ENCODE measurements at regions not wholly inside any gene's neighbourhood (a gene's known extent, or its start where the extent isn't known, plus 50 kb on each side); places are given as distances from the start of the nearest gene placed in this dataset.

- H3K23ac ChIP-seq (ENCODE audit: insufficient read length) = no peak overlapping the region
- DNase-seq (ENCODE audit: low read depth in 1 of 2, low spot score in 2 of 2) (no peak), FAIRE-seq (no peak)
- H4K91ac ChIP-seq (replicated peaks; ENCODE audit: insufficient read length, low read length) = peak overlapping the region; percentile 85
- peaks cover 3 to 15% (median 9%) of the 10 kb centered on the region in 4 experiments for H3K4me1 ChIP-seq (replicated peaks in 1 of 4; ENCODE audit: control insufficient read depth in 3 of 4, insufficient read depth in 4 of 4, low read length in 3 of 4)
- TF ChIP-seq TAF7 (optimal IDR thresholded peaks at IDR 0.05; ENCODE audit: borderline replicate concordance, low read depth, low read length) (no peak), PHF8 (conservative IDR thresholded peaks at IDR 0.05; ENCODE audit: low read depth, low read length) (no peak), USF2 (IDR thresholded peaks at IDR 0.05; ENCODE audit: low read length) (no peak), TBP (IDR thresholded peaks at IDR 0.05; ENCODE audit: low read depth, low read length) (no peak), JUND (IDR thresholded peaks at IDR 0.05; ENCODE audit: low read length) (no peak), RXRA (IDR thresholded peaks at IDR 0.05; ENCODE audit: insufficient read depth, low read depth, low read length) (no peak), FOSL1 (IDR thresholded peaks at IDR 0.05; ENCODE audit: insufficient read depth, low read depth, low read length) (no peak), KDM4A (IDR thresholded peaks at IDR 0.05; ENCODE audit: low read depth, low read length, severe bottlenecking) (no peak), TEAD4 (IDR thresholded peaks at IDR 0.05; ENCODE audit: low read depth, low read length) (no peak), CTBP2 (IDR thresholded peaks at IDR 0.05; ENCODE audit: borderline replicate concordance, insufficient read depth, insufficient read length, low read length) (no peak), CEBPB (IDR thresholded peaks at IDR 0.05; ENCODE audit: low read depth, low read length) (no peak), EP300 (IDR thresholded peaks at IDR 0.05; ENCODE audit: borderline replicate concordance in 1 of 2, low read depth in 2 of 2, low read length in 2 of 2) (no peak)
- H3K79me1 ChIP-seq (ENCODE audit: low read depth, low read length) = no peaks in the 10 kb centered on the region
- no peak overlapping the region for H3K4ac ChIP-seq (replicated peaks; ENCODE audit: insufficient read length, low read depth, low read length)
- H3K4me3 ChIP-seq (ENCODE audit: extremely low read depth in 1 of 4, insufficient read depth in 2 of 4, low read depth in 3 of 4, low read length in 4 of 4) = no peak overlapping the region
- no peaks in the 10 kb centered on the region for H3K9me3 ChIP-seq (ENCODE audit: insufficient read depth in 2 of 2, low read depth in 1 of 2, low read length in 1 of 2)
- H3K18ac ChIP-seq (ENCODE audit: extremely low read depth, low read length) = no peak overlapping the region
- H2AK5ac ChIP-seq (ENCODE audit: low read depth, low read length) = no peak overlapping the region
- H3K56ac ChIP-seq (replicated peaks; ENCODE audit: insufficient read length, low read depth, low read length) = no peak overlapping the region
- H4K5ac ChIP-seq (ENCODE audit: insufficient read length, low read depth, low read length) = no peak overlapping the region
- H3K4me2 ChIP-seq (ENCODE audit: insufficient read depth in 1 of 2, low read depth in 2 of 2, low read length in 2 of 2) = no peak overlapping the region
- H4K20me1 ChIP-seq (replicated peaks in 1 of 2; ENCODE audit: control insufficient read depth in 1 of 2, insufficient read depth in 2 of 2, low read length in 2 of 2) = no peaks in the 10 kb centered on the region
- H3K36me3 ChIP-seq (ENCODE audit: control insufficient read depth in 2 of 4, insufficient read depth in 4 of 4, low read length in 3 of 4) = no peaks in the 10 kb centered on the region
- no peak overlapping the region for H4K8ac ChIP-seq (ENCODE audit: extremely low read depth, insufficient read depth, low read length)
- WGBS, 2 experiments (ENCODE audit: extremely low coverage in 1 of 2, insufficient coverage in 1 of 2, insufficient read length in 1 of 2, insufficient replicate concordance in 2 of 2, low coverage in 1 of 2, low lambda C conversion rate in 2 of 2, missing lambda C conversion rate in 1 of 2) = 91% methylated on average over 4 of the region's 4 CpGs; no CpG with 5 or more reads in 1 of the 2 experiments
- no peak overlapping the region for H2BK5ac ChIP-seq (ENCODE audit: low read depth, low read length)
- no peak overlapping the region; a peak in 1 of 7 replicates for H3K9ac ChIP-seq (replicated peaks in 1 of 4; ENCODE audit: extremely low read depth in 1 of 4, low read depth in 3 of 4, low read length in 3 of 4)
- peak overlapping the region; percentile 64; the same call in 1 of the 2 replicates for H2AFZ ChIP-seq (ENCODE audit: low read length)
- no peaks in the 10 kb centered on the region for H3K23me2 ChIP-seq (ENCODE audit: low read depth, low read length)
- no peak overlapping the region for H2BK15ac ChIP-seq (ENCODE audit: low read length)
- peak overlapping the region; percentile 43; the same call in 1 of the 2 replicates for H2BK20ac ChIP-seq (ENCODE audit: low read length)
- H2BK120ac ChIP-seq (replicated peaks; ENCODE audit: low read depth, low read length) = peak overlapping the region; percentile 72
- peak overlapping the region; percentile 90 for H2BK12ac ChIP-seq (ENCODE audit: low read depth, low read length)
- POLR2A ChIA-PET (ENCODE audit: partially characterized antibody) = interaction anchor here (0.6 kb wide), 1 partner anchor 673 kb away, joined by 4 read pairs; no protein-coding TSS in a partner anchor
- H3K14ac ChIP-seq (ENCODE audit: insufficient read length) = no peak overlapping the region
- CTCF ChIA-PET (ENCODE audit: partially characterized antibody) = interaction anchor here (0.6 to 2.3 kb wide), 5 partner anchors 10 to 148 kb away, joined by 3 to 6 read pairs (median 3); no protein-coding TSS in a partner anchor
- H3K27me3 ChIP-seq (replicated peaks in 1 of 4; ENCODE audit: control insufficient read depth in 3 of 4, extremely low read depth in 1 of 4, insufficient read depth in 3 of 4, low read length in 3 of 4) = no peaks in the 10 kb centered on the region
- no peak overlapping the region for H3K27ac ChIP-seq (ENCODE audit: low read depth, low read length)
- H3K79me2 ChIP-seq (ENCODE audit: control insufficient read depth in 1 of 2, insufficient read depth in 2 of 2, low read length in 2 of 2) = no peaks in the 10 kb centered on the region
Observed at GRCh38 chr20:11267762-11268335, 594.0 kb upstream of the JAG1 start.

Data from H1 (cell line).